IPS DF 4.7 (cell line): ENCODE measurements at regions not wholly inside any gene's neighbourhood (a gene's known extent, or its start where the extent isn't known, plus 50 kb on each side); places are given as distances from the start of the nearest gene placed in this dataset.
"Not testable (repeated sequence)": the region's sequence is repeated elsewhere in the genome, so short reads cannot be mapped to it uniquely, and the experiment has no call there.

Experiments
- DNase-seq: peaks from one replicate; pipeline ENCODE4 v3.0.0-alpha.2; 2013; ENCODE audit warnings: low spot score; ENCODE audit errors: extremely low read depth

- no peak for DNase-seq
These were observed 283.7 kb upstream of the NRP1 start for GRCh38 chr10:33618196-33618595.

- no peak for DNase-seq
These were observed 283.1 kb upstream of the NRP1 start for GRCh38 chr10:33617381-33618080.

DNA sequence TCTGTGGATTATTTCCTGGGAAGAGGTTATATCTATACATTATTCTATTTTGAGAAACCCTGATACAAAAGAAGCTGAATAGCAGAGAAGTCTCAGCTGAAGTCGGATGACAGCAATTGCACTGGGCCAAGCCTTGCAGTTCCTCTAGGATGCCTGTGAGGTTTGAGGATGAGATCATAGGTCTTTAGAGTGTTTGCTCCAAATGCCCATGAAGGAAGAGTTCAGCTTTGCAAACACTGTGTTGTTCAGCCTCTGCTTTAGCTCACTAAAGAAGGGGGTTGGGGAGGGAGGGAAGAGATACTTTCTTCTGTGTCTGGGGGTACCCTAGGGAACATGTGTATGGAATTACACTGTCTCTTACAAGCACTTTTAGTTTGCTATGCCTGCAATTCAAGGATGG is 282.5 kb upstream of the NRP1 start:
- no peak for DNase-seq

- no peak for DNase-seq
These were observed 278.1 kb upstream of the NRP1 start for GRCh38 chr10:33612551-33612950.

- DNase-seq = no peak
These were observed 277.6 kb upstream of the NRP1 start for GRCh38 chr10:33612116-33612515.

GRCh38 chr10:33611423-33611822 is 277.0 kb upstream of the NRP1 start:
- DNase-seq = no peak

- no peak for DNase-seq
These were observed 275.1 kb upstream of the NRP1 start for GRCh38 chr10:33609546-33609945.

DNA sequence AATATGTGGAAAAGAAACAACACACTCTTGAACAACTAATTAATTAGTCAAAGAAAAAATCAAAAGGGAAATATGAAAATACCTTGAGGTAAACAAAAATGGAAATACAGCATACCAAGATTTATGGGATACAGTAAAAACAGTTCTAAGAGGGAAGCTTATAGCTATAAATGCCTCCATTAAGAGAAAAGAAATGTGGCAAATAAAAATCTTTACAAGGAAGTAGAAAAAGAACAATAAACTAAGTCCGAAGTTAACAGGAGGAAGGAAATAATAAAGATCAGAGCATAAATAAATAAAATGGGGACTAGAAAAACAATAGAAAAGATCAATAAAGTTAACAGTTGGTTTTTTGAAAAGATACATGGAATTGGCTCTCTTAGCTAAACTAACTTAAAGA is 267.8 kb upstream of the NRP1 start:
- DNase-seq = no peak

GRCh38 chr10:33600381-33600780 is 265.9 kb upstream of the NRP1 start:
- DNase-seq = no peak

DNA sequence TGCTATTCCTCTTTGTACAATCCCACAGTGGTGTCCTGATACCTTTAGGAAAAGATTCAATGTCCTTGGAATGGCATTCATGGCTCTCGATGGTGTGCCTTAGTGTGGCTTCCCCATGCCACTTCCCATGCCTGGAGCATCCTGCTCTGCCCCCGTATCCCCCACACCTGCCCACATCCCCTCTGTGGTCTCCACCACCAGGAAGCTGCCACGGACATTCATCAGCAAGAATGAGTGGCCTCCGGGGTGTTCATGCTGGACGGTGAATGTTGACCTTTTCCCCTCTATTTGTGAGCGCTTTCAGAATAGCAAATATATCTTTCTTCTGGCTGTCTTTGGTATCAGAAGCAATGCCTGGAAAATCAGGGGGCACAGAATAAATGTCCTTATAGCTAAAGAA is 262.0 kb upstream of the NRP1 start:
- no peak for DNase-seq

- no peak for DNase-seq
These were observed 260.0 kb upstream of the NRP1 start for GRCh38 chr10:33594475-33594874.

DNA sequence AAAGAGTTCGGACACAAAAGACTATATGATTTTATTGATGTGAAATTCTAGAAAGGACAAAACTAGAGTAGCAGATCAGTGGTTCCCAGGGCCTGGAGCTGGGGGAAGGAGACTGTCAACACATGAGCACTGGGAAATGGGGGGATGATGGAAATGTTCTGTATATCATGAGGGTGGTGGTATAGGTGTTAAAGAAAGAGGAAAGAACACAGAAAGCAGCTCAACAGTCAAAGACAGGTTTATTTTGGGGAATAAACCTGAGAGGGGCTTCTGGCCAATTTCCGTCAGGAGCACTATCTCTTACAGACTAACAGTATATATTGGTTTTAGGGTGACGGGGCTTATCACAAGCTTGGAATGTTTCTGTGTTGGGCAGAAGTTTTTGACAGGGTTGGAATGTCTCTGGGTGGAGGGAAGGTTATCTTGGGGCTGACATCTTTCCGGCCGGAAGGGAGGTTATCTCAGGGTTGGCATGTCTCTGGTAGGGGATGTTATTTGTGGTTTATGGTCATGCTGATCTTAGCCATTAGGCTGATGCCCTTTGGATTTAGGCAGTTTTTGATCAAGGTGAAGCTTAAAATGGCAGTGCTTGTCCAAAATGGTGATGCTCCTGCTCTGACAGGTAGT is 254.6 kb upstream of the NRP1 start:
- DNase-seq = no peak

- not testable (repeated sequence) for DNase-seq
These were observed 250.1 kb upstream of the NRP1 start for GRCh38 chr10:33584596-33584995.

- no peak for DNase-seq
These were observed 245.5 kb upstream of the NRP1 start for GRCh38 chr10:33579996-33580395.

DNA sequence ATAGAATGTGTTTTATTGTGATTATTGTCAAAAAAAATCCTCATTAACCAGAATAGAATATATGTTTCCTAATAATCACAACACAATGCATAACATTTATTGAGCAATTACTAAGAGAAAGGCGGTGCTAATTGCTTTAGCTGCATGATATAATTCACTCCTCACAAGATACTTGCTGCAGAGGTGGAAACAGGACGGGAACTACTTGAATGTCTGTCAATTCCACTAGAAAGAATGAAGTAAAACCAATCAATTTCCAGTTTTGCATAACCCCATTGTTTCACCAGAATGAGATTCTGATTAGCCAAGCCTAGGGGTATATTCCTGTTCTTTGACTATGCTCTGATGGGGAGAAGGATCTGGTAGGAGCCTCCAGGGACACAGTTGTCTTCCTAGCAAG is 239.1 kb upstream of the NRP1 start:
- DNase-seq = no peak

DNA sequence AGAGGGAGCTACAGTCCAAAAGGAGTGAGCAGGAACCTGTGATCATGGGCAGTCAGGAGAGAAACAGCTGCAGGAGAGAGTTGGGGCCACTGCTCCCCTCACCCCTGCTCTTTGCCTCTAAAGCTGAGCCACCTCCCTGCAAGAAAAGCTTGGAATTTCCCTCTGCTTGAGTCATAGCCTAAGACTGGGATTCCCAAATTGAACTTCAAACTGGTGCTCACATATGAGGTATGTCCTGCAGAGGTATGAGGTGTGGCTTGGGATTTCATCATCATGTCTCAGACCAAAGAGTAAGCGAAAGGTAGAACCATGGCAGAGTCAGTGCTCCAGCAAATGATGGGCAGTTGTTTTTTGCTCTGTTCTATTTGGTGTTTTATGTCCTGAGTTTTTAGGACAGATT is 237.1 kb upstream of the NRP1 start:
- DNase-seq = no peak

DNA sequence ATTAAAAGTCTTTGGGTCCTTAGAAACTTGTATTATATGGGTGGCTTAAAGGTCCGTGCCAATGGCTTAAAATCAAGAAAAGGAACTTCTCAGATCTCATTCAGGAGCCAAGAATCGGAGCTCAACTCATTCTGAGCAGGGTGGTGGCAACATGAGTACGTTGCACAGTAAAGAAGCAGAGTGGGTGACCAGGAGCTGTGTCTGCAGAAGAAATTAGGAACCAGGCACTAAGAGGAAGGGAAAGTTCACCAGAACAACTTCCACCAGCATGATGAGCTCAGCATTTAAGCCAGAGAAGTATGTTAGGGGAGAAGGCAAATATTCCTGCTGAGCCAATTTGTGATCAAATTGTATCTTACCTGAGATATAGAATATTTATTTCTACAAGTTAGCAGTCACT is 236.0 kb upstream of the NRP1 start:
- no peak for DNase-seq

DNA sequence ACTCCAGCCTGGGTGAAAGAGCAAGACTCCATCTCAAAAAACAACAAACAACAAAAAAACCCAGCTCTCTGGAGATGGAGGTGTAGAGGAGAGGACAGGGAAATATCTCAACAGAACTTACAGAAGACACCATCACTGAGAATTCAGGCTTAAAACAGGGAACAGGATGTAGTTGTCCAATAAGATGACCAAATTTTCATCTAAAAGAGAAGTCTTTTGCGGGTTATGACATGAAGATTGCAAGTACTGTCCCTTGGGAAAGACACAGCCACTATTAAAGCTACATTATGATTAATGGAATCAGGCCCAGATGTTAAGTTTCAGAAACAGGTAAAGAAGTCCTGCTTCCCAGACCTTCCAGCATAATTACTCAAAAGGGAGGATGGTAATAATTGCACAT is 235.2 kb upstream of the NRP1 start:
- no peak for DNase-seq

DNA sequence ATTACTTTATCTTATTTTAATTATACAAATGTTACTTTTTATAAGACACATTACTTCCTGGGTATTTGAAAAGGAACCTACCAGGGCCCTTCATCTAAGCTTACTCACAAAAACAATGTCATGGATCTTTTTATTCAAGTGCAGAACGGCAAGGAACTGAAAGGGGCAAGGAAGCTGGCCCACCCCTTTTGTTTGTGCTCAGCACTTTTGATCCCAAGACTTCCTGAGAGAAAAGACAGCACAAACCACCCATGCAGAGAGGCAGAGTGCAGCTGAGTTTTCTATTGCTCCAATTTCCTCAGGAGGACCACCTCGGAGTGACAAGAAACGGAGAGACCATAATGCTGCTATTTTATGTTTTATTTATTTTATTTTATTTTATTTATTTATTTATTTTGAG is 232.0 kb upstream of the NRP1 start:
- DNase-seq = peak; percentile 38

DNA sequence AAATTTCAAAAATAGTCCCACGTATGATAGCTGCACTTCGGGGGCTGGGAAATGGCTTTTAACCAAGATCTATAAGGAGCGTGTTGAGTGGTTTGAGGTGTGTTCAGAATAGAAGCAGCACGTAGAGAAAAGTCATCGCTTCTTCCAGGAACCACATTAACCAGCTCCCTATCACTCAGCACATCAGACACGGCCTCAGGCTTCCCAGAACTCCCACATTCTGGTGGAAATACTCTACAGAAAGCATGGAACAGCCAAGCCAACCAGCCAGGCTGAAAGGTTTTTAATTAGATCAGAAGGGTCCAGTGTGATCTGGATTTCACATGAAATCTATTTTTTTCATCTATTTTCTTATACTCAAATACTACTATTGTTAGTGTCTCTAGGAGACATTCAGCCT is 231.5 kb upstream of the NRP1 start:
- DNase-seq = no peak

- DNase-seq = no peak
These were observed 230.8 kb upstream of the NRP1 start for GRCh38 chr10:33565231-33565630.

DNA sequence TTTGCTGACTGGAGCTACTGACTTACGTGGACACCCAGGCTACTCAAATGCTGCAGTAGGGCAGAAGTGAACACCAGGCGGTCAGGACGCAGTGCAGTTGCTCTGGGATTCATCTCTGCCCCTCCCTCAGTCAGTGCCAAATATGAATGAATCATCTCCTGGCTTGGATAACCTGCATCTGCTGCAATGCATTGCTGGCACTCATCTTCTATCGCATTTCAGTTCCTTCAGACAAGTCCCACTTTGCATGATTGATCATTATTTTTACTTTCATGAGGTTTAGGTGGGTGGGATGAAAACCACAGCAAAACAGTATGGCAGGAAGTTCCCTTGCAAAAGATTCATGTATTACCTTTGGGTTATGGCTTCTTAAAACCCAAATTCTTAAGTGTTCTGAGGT is 224.6 kb upstream of the NRP1 start:
- DNase-seq = no peak

DNA sequence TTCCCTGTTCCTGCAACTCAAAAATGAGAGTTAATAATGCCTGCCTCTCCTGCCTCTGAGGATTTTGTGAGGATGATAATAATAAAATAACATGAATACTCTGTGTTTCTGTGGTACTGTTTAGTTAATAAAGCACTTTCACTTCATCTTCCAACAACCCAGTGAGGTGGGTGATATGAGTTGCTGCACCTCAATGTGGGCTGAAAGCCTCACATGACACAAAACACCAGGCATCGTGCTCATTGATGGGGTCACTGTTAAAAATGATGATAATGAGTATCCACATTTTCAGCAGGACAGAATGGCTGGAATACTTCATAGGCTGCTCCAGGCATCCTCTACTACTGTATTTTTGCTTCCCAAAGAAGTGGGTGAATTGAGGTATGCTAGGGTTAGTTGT is 222.8 kb upstream of the NRP1 start:
- no peak for DNase-seq
